Activated CD4-positive, alpha-beta T cell treated with anti-CD3 and anti-CD28 coated beads, Interleukin-2, amount 50 U/mL, for 4 hours (primary cell): ENCODE measurements at regions not wholly inside any gene's neighbourhood (a gene's known extent, or its start where the extent isn't known, plus 50 kb on each side); places are given as distances from the start of the nearest gene placed in this dataset.
"Not testable (repeated sequence)": the region's sequence is repeated elsewhere in the genome, so short reads cannot be mapped to it uniquely, and the experiment has no call there.

ENCODE experiments used
- DNase-seq, 2 experiments: peaks; one replicate each; pipeline ENCODE4 v3.0.0-alpha.2; 2020

DNA sequence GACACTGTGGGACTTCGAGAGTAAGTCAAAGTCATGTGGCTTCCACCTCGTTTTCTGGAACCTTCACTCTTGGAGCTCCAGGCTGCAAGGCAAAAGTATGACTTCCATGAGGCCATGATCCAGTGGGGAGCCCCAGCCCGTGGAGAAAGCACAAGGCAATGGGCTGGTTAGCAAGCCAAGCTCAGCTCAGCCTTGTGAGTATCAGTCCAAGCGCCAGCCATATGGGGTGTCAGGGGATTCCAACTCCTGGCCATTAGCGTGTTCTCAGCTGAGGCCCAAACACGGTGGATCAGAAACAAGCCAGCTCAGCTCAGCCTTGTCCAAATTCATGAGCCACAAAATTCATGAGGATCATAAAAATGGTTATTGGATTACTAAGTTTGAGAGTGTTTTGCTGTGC is 261.0 kb downstream of the RHOU start:
- no peak for DNase-seq

GRCh38 chr1:228997721-228998144 is 262.5 kb downstream of the RHOU start:
- no peak for DNase-seq

GRCh38 chr1:228998179-228998578 is 262.9 kb downstream of the RHOU start:
- DNase-seq = no peak

- no peak for DNase-seq
Observed at GRCh38 chr1:228999446-229000170, 264.3 kb downstream of the RHOU start.

DNA sequence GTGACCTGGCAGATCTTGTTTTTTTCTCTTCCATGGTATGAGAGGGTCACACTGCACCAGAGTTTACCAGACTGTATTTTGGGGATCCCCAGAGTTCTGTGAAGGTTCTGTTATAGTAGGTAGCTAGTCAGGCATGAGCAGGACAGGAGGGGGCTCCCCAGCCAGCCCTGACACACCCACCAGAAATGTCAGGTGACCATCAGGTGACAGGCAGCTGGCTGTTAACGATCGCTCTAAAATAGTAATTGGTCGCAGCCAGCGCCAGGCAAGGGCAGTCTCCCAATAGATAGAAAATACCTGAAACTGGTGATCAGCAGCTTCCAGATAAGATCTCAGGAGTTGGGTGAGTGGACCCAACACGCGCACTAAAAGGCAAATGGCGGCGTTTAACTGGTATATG is 264.9 kb downstream of the RHOU start:
- DNase-seq = no peak

- DNase-seq = no peak
Observed at GRCh38 chr1:229001467-229002011, 266.3 kb downstream of the RHOU start.

- DNase-seq = no peak
Observed at GRCh38 chr1:229002037-229002436, 266.8 kb downstream of the RHOU start.

DNA sequence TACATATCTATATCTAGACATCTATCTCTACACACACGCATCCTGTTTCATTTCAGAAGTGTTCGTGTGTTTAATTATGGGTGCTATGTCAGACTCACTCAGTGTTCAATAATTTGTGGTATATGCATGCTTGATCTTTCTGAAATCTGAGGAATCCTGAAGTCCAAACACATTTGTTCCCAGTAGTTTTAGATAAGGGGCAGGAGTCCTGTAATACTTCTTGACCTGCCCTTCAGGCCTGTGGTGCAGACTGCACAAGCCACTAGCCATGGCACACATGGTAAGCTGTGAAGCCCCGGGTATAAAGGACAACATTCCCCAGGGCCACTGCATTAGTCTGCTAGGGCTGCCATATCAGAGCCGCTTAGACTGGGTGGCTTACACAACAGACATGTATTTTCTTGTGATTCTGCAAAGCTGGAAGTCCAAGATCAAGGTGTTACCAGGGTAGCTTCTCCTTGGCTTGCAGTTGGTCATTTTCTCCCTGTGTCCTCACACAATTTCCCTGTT is 267.2 kb downstream of the RHOU start:
- DNase-seq = no peak

GRCh38 chr1:229003233-229004031 is 267.5 kb upstream of the RAB4A start:
- no peak for DNase-seq

GRCh38 chr1:229004066-229004833 is 266.7 kb upstream of the RAB4A start:
- DNase-seq = no peak

- DNase-seq = no peak
Observed at GRCh38 chr1:229005097-229005496, 265.8 kb upstream of the RAB4A start.

DNA sequence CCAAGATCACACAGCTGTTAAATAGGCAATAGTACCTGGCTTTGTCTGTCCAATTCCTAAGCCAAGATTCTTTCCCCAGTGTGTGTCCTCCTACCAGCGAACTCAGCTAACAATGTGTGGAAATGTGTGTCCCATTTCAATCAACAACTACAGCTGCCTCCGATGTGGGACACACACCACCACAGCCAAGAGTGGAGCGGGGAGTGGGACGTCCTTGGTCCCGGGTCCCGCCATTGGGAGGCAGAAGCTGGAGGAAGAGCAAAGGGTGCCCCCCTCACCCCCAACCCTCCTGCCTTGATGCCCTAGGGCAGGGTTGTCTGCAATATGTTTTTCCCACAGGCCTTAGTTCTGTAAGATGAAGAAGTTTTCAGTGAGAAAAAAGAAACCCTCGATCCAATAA is 265.4 kb upstream of the RAB4A start:
- DNase-seq = no peak

- DNase-seq = no peak
Observed at GRCh38 chr1:229006121-229006870, 264.6 kb upstream of the RAB4A start.

GRCh38 chr1:229007167-229007566 is 263.7 kb upstream of the RAB4A start:
- no peak for DNase-seq

- DNase-seq = no peak
Observed at GRCh38 chr1:229007701-229008100, 263.2 kb upstream of the RAB4A start.

GRCh38 chr1:229008347-229008746 is 262.6 kb upstream of the RAB4A start:
- not testable (repeated sequence) for DNase-seq

DNA sequence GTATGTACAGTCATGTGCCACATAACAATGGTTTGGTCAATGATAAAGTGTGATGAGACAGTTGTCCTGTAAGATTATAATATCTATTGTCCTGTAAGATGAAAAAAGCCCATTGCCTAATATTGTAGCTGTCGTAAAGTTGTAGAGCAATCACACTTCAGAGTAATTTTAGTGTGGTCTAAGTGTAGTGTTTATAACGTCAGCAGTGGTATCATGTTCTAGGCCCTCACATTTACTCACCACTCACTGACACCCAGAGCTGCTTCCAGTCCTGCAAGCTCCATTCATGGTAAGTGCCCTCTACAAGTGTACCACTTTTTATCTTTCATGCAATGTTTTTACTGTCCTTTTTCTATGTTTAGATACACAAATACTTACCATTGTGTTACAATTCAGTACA is 259.9 kb upstream of the RAB4A start:
- DNase-seq = no peak

DNA sequence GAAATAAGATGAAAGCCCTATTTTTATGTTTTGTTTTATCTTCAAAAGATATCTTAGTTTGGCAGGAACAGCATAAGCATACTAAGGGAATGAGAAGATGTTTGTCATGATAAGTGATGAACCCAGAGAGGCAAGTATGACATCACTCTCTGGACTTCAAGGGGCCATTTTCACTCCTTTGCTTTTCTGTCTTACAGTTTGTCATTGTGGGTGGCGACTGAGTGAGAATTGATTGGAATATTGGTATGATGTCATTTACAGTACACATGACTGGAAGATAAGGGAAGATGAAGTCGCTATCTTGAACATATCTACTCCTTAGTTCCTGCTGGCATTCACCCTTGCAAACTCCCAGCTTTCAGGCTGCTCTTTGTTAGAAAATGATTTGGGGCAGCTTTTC is 258.1 kb upstream of the RAB4A start:
- no peak for DNase-seq

DNA sequence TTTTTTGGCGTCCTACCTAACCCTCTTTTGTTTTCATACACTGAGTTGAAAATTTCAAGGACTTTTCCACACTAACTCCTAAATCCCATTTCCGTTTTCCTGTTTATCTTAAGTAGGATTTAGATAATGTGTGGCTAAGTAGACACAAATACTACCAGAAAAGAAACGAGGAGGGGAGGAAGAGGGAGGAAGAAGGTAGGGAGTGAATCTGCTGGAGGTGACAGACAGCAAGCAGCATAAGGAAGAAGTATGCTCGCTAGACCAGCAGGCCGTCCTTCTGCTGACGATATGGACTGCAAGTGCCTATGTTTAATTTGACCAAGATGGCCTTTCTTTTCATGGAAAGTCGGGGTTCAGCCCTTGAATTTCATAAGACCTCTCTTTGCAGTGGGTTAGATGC is 256.9 kb upstream of the RAB4A start:
- no peak for DNase-seq

DNA sequence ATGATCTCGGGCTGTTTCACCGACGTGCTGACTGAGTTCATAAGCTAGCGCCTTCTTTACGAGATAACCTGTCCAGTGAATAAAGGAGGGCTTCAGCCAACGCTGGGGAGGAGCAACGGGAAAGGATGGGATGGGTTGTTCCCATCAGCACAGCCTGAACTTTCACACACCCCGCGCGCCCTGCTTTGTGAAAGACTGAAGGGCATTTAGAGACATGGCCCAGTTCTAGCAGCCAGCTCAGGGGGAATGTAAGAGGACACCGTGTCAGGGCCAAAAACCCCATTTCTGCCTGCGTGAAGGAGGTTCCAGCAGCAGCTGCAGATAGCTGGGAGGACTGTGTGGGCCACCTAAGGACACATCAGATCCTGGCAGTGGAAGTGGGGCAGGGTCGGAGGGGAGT is 255.1 kb upstream of the RAB4A start:
- DNase-seq = no peak

GRCh38 chr1:229017091-229017490 is 253.8 kb upstream of the RAB4A start:
- no peak for DNase-seq

- DNase-seq = no peak
Observed at GRCh38 chr1:229018674-229019295, 252.1 kb upstream of the RAB4A start.
